Activated naive CD4-positive, alpha-beta T cell treated with Interleukin-2 at 50 U/mL for 16 hours (primary cell): ENCODE measurements at regions not wholly inside any gene's neighbourhood (a gene's known extent, or its start where the extent isn't known, plus 50 kb on each side); places are given as distances from the start of the nearest gene placed in this dataset.

ENCODE experiments used
- DNase-seq: peaks from one replicate; pipeline ENCODE4 v3.0.0-alpha.2; 2020

DNA sequence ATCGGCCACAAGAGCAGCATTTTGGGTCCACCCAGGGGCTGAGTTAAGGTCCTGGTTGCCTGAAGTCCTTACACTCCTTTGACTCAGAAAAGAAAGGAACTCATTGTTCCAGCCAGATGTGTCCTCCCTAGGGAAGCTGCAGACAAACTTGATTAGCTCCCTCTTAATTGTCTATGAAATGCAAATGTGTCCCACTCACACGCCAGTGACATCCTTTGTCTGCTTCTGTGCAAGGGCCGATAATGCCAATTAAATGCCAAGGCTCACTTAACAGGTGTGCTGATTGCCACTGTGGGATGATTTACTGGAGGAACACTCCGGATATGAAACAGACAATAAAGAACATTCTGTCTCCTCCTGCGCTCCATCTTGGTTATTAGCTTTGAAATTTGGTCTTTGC is 332.9 kb upstream of the CPEB2 start:
- no peak for DNase-seq

DNA sequence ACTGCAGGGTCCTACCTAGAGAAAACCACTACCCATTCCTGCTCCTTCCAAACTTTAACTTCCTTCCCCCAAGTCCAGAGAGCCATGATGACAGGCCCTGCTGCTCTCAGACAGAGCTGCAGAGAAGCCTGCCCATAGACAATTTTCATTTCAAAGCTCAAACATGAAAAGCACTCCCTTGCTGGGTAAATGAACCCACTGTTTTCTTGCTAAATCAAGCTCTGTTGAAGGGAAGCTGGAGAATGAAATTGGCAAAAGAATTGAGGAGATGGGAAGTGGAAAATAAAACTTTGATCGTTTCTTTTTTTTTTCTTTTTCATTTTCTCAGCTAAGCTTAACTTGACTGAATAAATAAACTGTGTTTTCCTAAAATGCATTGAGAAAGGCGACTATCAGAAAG is 331.1 kb upstream of the CPEB2 start:
- no peak for DNase-seq

DNA sequence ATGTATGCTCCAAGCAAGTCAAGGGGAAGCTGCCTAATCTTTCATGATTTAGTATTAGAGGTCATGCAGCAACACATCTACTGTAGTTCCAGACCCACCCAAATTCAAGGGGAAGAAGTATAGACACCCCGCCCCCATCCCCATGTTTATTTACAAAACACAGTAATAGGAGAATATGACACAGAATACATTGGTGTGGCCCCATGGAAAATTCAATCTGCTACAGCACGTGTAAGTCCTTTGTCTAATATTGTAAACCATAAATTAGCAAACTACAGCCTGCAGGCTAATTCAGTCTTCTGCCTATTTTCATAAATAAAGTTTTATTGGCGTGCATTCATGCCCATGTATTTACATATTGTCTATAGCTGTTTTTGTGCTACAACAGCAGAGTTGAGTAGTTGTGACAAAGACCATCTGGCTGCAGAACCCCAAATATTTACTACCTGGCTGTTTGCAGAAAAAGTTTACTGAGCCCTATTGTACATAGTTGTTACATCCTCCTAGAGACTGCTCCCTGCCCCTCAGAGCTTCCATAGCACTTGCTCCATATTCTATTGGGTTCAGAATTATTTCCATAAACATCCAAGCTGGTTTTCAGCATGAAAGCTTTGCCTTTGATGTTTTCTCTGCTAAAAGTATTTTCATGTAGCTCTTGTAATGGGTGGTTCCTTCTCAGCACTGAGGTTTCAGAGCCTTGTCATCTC is 326.8 kb upstream of the CPEB2 start:
- DNase-seq: no peak

DNA sequence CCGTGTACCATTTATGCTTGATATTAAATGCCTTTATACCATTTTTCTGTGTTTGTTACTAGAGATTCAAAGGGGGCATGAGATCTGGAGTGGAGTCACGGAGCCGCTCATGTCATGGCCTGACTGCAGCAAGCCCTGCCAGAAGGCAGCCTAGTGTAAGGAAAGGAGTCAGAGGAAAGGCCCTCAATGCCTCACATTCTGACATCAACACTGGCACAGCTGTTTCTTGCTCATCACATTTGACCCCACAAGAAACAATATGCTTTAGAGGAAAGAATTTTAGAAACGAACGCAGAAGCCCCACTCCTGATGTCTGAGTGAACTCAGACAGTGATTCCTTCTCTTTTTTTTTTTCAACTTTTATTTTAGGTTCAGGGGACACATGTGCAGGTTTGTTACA is 322.4 kb upstream of the CPEB2 start:
- no peak for DNase-seq

DNA sequence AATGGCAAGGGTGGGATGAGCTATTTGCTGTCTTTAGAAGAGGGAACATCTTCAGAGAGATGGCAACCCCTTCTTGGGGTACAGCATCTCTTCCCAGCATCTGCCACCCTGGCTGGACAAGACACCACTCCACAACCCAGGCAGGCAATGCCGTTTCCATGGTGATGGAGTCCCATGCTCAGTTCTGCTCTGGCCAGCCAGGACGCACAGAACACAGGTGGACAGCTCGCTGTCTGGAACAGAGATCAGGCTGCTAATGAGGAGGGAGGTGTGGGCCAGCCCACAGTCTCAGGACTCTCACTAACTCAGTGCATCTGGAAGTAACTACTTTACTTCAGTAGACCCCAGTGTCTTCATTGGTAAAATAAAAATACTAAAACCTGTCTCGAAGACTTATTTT is 321.0 kb upstream of the CPEB2 start:
- DNase-seq: no peak

DNA sequence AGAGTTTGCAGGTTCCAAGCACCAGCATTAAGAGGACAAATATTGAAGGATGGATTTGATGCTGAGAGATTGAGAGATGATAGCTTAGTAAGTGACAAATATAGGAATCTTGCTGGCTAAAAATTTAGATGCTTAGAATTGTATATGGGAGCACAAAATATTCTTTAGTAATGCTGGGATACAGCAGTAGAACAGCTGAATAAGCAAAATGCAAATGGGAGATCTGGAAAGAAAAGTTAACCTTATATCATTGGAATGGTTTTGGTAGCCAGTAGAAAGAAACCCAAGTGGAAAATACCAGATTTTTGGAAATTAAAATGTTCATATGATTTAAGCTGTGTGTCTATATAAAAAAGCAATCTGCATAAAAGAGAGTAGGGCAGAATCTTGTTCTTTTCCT is 308.6 kb upstream of the CPEB2 start:
- no peak for DNase-seq

DNA sequence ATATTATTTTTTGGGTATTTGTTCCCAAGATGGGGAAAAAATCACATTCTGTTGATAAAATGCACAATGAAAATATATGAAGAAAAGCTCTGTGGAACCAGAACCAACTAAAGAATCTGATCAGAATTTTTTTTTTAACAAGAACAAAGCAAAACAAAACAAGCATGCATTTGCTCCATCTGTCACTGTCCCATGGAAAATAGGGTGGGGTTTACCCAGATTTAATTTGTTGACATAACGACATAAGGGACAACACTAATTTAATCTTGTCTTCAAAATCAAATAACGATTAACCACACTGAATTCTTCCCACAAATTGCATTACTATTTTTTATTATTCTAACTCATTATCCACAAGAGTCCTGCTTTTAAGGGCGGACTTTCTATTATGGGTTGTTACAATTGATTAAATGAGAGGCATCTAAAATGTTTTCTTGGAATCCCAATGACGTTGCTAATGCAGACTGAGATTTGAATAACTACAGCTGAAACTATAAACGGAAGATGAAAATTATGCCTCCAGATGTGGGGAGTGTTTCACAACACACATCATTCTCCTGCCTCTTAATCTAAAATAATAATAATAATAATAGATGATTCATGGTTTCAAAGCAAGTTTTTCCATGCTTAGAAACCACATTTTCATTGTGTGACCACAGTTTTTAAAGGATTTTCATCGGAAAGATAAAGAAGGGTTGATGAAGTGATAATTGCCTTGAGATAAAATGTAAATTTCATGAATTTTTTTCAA is 307.0 kb upstream of the CPEB2 start:
- no peak for DNase-seq

DNA sequence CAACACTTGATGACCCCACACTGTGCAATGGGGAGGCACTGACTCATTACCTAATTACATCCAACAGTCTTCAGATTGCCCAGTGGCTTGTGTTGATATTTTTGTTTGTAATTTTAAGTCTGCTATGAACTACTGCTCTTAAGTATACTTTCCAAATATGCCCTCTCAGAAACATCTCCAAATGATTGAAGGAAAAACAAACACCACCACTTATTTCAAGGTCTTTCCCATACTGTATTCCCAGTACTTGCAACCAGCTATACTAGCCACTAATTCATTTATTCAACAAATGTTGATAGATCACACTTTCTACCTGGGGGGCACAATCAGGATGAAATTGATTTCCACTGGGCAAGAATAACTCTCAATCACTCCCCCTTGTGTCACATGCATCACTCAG is 302.2 kb upstream of the CPEB2 start:
- DNase-seq: no peak

DNA sequence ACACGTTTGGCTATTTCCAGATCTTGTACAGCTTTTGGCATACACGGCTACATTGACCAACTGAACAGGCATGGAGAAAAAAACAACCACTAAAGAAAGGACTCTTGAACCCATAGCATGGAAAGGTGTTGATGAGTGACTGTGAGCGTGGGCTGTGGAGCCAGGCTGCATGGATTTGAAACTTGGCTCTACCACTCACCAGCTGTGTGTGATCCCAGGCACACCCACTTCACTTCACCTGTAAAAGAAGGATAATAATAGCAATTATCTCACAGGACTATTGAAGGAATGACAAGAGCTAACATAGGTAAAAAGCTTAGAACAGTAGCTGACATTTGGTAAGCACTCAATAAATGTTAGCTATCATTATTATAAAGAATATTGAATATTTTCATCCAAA is 301.7 kb upstream of the CPEB2 start:
- DNase-seq: no peak

DNA sequence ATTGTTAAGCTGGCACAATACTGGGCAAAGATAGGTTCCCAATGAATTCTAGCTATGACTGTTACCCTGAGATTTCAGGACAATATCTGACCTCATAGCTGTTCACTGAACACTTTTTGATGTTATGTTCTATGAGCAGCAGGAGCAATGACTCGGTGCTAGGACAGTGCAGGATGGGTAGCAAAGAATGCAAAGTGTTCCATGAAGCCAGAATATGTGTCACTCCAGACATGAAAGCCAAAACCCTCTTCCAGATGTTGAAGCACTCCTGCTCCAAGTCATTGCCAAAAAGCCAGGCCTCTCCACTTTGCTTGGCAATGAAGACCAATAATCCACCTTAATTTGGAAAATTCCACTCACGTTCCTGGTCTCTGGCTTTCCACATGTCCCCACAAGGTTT is 300.9 kb upstream of the CPEB2 start:
- DNase-seq: no peak

DNA sequence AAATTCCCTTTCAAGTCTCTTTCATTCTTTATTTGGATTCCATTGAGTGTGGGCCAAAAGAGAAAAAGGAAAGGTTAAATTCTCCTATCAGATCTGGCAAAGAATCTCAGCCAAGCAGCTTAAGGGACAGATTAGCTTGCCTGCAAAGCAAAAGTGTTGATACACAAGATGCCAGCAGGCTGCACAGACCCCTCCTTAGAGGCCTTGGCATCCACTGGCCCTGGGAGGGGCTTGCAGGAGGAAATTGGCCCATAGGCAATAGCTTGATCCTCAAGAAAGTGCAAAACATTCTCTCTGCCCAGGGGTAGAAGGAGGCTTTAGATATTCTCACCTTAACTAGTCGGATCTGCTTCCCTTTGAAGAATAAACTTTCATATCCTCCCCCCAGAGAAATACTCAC is 300.4 kb upstream of the CPEB2 start:
- no peak for DNase-seq

DNA sequence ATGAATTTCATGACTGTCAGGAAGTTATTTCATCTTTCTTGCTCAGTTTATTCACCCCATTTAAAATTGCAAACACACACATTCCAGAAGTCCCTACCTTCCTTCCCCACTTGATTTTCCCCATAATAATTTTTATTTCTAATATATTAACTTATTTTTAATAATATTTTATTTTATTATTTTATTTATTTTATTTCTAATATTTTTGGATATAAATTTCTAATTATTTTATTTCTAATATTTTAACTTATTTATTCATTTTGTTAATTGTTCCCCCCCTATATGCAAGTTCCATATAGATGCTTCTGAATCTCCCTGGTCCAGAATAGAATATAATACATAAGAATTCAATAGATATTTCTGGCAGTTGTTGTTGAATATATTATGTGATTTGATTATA is 293.7 kb upstream of the CPEB2 start:
- no peak for DNase-seq

DNA sequence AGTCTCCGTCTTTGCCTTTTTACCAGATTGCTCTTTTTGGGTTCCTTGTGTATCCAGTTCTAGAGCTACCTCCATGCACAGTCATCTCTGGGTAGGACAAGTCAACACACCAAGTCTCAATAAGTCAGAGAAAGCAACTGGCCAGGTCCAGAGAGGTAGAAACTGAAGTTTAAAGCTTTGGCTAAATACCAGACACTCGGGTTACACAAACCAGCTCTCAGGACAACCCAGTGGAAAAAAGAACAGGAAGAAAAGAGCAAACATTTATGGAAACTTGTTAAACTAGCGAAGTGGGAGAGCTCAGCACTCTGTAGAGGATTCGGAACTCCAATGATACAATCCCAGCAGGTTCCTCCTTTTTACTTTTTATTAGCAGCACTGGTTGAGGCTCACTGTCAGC is 291.0 kb upstream of the CPEB2 start:
- no peak for DNase-seq

DNA sequence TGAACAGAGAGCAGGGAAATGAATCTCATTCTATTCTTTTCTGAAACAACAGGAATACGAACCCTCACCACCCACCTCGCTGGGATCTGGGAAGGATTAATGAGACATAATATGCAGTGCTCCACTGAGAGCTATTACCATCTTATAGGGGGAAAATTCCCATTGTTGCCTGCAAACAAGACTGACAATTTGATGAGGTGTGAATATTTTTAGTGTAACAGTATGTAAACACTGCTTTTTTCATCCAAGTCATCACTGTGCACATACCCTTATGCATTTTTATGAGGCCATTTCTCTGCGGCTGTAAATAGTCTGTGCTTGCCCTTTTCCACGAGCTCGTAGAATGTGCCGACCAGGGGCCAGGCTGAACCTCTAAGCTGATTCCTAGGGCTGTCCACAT is 285.6 kb upstream of the CPEB2 start:
- no peak for DNase-seq

DNA sequence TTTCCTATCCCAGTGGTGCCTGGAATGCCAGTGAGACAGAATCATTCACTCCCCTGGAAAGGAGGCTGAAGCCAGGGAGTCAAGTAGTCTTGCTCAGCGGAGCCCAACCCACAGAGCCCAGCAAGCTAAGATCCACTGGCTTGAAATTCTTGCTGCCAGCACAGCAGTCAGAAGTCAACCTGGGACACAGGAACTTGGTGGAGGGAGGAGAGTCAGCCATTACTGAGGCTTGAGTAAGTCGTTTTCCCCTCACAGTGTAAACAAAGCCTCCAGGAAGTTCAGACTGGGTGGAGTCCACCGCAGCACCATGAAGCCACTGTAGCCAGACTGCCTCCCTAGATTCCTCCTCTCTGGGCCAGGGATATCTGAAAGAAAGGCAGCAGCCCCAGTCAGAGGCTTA is 283.2 kb upstream of the CPEB2 start:
- no peak for DNase-seq

DNA sequence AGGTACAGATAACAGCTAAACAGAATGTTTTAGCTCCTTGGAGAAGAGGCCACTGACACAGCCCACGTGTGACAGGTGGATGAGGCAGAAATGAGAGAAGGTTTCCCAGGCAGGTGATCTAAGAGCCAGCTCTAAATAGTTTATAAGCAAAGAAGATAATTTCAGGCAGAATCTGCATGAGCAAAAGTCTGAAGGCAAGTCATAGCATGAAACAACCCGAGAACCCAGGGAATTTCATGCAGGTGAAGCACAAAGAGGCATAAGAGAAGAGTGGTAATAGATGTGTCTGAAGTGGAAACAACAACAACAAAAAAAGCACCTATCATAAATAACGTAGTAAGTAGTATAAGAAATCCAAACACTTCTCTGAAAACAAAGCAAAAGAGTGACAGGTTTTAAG is 275.8 kb upstream of the CPEB2 start:
- DNase-seq: no peak

DNA sequence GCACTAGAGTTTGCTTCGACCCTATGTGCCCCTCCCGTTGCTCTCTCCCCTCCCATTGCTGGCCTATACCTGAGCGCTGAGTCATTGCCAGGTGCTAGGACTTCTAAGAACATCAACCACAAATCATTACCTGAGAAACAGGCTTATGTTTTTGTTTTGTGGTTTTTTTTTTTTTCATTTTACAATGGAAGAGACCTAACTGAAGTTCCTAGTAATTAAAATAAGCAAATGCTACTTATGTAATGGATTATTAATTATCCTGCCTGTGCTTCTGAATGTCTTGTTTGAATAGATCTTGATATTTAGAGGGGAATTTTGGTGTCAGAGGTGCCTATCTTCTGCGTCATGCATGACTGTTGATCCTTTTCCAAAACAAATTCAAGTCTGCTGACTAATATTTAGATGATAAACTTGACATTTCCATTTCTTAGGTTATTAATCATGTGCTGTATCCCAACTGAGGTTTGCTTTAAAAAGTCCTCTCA is 275.4 kb upstream of the CPEB2 start:
- DNase-seq: no peak

DNA sequence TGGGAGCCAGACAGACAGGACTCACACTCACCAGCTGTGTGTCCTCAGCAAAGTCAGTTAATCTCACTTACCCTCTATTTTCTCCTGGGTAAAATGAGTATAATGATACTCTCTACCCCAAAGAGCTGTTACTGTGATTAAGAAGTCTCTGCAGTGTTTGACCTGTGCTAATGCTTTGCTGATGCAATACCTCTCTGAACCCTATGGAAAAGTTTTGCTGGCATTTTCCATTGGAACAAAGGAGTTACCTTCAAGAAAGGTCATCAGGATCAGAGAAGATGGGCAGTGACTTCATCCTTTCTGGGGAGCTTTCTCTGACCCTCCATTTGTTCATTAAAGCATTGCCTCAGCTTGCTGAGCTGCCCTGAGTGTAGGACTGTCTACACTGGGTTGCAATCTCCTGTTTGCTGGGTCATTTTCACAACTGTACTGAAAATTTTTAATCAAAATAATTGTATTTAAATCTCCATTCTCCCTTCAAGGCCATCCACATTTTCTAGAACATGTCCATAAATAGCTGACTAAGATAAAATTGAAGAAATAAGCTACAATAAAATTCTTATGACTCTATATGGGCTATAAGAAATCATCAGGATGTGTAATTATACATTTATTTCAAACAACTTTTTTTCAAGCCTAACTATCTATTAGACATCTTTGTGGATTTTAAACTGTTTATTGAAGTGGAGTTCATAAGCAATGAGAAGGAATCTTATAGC is 272.8 kb upstream of the CPEB2 start:
- no peak for DNase-seq

DNA sequence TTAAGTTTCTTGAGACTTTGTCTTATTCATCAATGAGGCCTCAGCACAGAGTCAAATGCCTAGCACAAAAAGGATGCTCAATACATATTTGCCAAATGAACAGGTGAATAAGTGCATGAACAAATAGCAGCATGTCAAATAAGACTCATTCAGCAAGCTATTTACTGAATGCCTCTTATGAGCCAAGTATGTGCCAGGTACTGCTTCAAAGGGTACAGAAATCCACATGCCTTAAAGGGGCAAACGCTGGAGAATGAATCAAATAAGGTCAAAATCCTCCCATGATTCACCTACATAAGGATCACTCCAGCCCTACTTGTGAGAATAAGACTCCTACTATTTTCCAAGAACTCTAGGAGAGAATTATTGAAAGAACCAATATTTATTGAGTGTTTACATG is 260.2 kb upstream of the CPEB2 start:
- no peak for DNase-seq

DNA sequence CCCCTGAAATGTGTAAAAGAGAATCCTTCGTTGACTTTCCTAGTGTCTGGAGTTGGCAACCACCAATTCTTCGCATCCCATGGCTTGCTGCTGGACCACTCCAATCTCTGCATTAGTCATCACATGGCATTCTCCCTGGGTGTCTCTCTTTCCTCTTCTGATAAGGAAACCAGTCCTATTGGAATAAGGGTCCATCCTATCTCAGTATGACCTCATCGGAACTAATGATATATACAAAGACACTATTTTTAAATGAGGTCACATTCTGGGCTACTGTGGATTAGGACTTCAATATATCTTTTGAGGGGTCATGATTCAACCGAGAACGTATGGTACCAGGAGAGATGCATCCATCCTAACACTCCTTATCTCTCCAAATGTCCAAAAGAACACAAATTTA is 259.1 kb upstream of the CPEB2 start:
- DNase-seq: no peak

DNA sequence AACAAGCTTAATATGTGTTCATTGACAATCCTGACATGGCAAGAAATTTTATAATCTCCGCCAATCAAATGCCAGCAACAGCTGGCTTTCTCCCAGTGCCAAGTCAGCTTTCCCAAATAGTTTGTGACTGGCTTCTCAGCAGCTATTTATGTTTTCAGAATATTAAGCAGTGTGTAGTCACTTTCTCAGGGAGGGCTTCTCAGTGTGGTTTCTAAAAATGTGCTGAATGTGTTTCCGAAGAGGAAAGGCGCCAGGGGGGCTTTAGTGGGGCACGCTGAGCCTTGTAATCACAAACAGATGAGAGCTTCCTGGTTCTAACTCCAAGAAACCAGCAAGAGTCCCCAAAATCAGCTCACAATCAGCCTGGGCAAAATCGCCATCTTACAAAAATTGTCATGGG is 258.7 kb upstream of the CPEB2 start:
- no peak for DNase-seq

DNA sequence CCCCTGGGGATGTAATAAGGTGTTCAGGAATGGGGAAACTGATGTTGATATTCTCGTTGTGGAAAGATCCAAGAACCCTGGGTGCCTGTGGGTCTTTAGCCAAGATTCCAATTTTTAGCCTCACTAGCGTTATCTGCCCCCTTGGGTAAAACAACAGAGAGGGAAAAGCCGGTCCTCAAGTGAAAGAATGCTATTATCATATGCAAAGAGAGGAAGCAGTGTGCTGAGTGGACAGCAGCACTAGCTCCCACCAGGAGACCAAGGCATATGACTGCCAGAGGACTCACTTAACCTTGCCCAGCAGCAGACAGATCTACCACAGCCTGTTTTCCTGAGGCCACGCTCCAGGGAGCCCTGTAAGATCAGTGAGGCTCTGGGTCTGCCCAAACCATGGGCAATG is 257.9 kb upstream of the CPEB2 start:
- no peak for DNase-seq

DNA sequence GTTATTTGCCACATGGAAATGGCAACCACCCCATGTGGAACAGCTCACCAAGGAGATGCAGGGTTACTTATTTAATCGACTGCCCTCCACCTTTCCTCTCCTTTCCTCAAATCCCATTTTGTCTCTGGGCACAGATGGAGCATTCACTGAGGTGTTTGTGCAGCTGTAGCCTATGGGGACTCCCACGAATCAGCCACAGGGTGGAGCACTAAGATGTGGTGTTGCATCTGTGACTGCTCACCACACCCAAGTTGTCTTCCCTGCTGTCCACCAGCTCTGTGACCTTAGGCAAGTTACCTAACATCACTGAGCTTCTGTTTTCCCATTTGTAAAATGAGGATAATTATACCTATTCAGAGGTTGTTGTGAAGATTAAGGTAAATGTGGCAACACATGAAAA is 252.4 kb upstream of the CPEB2 start:
- peak; percentile 9 for DNase-seq
